ENCODE measurements at regions not wholly inside any gene's neighbourhood (a gene's known extent, or its start where the extent isn't known, plus 50 kb on each side); places are given as distances from the start of the nearest gene placed in this dataset.

- no peak for DNase-seq (ENCODE audit: low read depth)
Measured at GRCh38 chr9:89793124-89793495, 188.3 kb downstream of the GADD45G start.

- DNase-seq (ENCODE audit: low read depth) = no peak
Measured at GRCh38 chr9:89793551-89793950, 188.7 kb downstream of the GADD45G start.

- DNase-seq (ENCODE audit: low read depth) = no peak
Measured at GRCh38 chr9:89794918-89795317, 190.1 kb downstream of the GADD45G start.

DNA sequence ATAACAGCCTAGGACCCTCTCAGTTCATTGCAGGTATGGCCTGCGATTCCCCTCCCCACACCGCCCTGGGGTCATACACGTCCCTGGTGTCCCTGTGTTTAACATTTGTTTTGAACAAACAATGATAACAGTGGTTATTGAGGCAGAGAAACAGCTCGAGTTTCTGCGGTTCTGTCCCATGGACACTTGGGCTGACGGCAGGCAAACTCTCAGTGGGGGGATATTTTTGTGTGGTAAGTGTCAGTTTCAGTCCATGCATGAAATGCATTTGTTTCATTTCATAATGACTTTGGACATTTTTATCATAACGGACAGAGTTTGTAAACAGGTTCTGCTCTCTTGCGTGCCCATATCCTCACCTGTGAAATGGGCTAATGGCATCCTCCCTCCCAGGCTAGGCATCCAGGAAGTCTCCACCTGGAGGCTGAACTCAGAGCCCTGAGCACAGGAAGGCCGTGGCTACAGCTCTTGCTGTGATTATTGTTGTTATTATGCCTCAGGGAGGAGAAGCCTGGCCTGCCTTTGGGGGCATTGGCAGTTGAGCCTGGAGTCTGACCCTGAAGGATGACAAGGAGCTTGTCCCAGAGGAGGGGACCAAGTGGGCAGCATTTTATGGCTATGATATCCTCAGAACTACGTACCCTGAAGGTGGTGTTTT is 190.9 kb downstream of the GADD45G start:
- DNase-seq (ENCODE audit: low read depth) = no peak

- DNase-seq (ENCODE audit: low read depth) = no peak
Measured at GRCh38 chr9:89796606-89797005, 191.8 kb downstream of the GADD45G start.

DNA sequence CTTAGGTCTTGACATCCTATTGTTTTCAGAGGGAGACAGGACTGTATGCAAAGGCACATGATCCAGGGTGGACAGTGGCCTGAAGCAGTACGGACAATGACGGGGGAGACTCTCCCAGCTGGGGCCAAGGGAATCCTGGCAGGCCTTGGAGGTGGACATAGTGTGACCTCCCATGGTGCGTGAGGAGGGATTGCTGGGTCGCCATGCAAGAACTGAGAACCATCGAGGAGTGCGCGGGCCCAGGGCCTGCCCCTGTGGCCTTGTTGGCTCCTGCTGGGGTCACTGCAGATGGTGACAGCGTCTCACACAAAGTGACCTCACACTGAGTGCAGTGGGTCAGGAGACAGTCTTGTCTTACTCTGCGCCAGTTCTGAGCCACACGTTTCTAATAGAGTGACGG is 192.4 kb downstream of the GADD45G start:
- no peak for DNase-seq (ENCODE audit: low read depth)

- DNase-seq (ENCODE audit: low read depth) = no peak
Measured at GRCh38 chr9:89797937-89798455, 193.2 kb downstream of the GADD45G start.

- no peak for DNase-seq (ENCODE audit: low read depth)
Measured at GRCh38 chr9:89798547-89799120, 193.8 kb downstream of the GADD45G start.

GRCh38 chr9:89799221-89799620 is 194.4 kb downstream of the GADD45G start:
- no peak for DNase-seq (ENCODE audit: low read depth)

DNA sequence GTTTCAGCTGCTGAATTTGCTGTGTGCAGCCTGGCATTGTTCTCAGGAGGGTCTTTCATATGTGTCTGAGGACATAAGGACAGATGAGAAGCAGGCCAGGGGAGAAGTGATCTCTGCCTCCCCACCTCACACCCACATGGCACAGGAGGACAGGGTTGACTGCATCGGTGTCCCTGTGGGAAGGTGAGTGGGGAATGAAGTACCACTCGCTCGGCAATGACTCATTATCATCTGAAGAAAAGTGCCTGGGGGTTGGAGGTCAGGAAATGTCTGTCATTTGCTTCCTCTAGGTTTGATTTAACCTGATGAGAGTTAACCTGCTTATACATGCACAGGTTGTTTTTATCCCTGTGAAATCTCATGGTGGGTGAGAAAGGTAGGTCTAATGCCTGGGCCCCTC is 195.0 kb downstream of the GADD45G start:
- no peak for DNase-seq (ENCODE audit: low read depth)

GRCh38 chr9:89801341-89801740 is 196.5 kb downstream of the GADD45G start:
- no peak for DNase-seq (ENCODE audit: low read depth)

DNA sequence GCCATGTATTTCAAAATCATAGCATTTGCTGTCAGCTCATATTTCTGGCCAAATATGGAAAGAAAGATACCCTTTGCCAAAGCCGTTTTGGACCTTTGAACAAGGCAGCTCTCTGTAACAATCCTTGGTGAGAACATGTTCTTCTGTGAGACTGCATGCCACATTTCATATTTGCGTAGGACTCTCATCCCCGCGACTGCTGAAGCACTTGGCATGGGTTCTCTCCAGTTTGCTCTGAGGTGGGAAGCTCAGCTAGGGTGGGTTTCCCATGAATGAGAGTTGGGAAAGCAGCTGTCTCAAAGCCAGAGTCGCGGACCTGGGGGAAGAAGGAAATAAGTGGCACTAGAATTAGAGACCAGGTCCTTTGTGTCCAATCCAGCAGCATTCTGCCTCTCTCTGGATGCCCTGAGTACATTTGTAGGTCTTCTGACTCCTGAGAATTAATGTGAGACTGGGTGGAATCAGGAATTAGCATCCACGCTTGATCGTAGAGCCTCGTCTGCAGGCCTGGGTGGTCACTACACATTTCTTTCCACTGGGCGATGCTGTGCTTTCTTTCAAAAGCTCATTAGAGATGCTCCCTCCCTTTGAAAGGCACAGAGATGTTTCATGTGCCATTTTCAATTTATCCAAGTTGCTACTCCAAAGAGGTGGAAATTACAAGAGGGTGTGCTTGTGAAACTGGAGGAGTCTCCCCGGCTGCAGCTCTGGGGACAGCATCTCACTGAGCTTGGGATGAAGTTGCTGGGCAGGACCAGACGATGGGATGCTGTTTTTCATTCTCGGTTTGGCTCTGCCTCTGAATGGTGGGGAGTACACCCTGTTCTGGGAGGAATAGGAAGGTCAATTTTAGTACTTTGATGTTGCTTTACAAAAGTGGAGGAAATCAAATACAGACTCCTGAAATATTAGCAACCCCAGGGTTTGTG is 197.2 kb downstream of the GADD45G start:
- DNase-seq (ENCODE audit: low read depth) = no peak

DNA sequence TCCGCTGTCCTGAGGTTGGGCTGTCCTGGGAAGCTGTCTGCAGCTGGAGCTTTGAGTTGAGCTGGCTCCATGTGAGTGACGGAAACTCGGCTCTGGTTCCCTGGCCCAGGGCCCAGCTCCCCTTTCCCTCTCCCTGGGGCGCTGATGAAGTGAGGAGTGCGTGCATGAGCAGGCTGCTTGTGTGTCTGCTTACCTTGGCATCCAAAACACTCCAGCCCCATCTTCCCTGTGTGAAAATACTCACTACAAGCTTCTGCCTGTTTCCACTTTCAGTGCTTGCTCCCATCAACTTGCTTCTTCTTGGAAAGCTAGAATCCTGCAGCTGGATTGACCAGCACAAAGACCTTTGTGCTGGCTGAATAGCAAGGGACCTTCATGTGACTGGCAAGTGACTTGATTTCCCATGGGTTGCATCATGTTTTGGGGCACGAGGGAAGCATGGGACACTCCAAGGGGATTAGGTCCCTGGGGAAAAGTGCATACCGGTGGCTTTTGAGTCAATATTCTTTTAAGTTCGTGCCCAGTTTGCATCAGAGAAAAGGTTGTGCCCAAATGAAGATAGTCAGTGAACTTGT is 198.1 kb downstream of the GADD45G start:
- DNase-seq (ENCODE audit: low read depth) = peak; percentile 43

DNA sequence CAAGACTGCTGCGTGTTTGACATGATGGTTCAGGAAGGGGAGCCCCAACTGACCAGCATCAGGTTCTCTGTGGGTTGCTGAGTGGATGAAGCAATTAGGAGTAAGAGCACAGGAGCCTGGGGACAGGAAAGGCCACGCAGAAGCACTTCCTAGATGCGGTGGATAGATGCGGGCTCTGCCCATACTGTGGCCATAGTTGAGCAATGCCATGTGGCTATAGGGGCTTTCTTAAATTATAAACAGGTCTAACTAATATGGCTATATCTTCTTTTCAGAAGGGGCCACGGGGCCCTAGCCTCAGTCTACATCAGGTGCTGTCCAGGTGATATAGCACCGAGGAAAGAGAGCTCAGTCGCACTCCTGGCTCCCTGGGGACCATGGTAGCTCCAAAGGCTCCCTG is 198.6 kb downstream of the GADD45G start:
- no peak for DNase-seq (ENCODE audit: low read depth)

DNA sequence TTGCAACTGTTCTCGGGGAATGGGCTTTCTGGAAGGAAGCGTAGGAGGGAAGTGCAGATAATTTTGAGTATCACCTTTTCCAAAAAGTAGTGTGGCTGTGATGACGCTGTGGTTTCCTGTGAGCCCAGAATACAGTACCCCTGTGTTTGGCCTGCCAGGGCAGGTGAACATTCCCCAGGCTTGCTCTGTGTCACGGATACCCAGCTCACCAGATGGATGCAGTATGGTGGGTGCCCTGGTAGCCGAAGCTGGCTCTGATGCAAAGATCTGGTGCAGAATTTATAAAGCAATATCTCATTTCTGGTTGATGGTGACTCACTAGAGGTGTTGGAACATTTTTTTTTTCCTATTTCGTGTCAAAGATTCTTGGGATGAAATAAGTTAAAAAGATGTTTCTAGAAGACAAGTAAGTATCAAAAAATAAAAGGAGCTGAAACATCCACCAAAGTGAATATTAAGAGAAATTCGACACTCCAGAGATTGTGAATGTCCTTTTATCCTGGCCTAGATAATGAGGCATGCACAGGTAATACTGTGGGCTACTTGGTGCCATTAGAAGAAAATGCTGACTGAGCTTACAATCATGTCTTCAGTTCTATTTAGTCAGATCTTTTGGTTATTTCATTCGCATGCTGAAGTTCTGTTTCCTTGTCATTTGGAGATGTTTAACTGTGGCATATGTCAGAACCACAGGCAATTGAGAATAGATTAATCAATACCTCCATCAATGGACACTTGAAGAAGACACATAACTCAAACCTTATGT is 200.1 kb downstream of the GADD45G start:
- no peak for DNase-seq (ENCODE audit: low read depth)

GRCh38 chr9:89805571-89806292 is 200.9 kb downstream of the GADD45G start:
- no peak for DNase-seq (ENCODE audit: low read depth)

GRCh38 chr9:89806371-89807100 is 201.7 kb downstream of the GADD45G start:
- peak; percentile 63 for DNase-seq (ENCODE audit: low read depth)

DNA sequence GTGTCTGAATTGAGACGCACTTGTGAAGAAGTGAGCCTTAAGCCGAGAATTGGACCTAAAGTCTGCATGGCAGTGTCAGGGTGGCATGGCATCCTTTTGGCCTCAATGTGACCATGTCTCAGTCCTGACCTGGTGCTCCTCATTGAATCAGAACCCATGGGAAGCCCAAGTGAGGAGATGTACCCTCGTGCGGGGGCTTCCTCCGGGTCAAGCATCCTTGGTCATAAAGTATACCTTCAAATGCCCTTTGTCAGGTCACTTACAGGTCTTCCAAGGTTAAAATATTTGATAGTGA is 202.2 kb downstream of the GADD45G start:
- DNase-seq (ENCODE audit: low read depth) = no peak

GRCh38 chr9:89807682-89808075 is 202.9 kb downstream of the GADD45G start:
- no peak for DNase-seq (ENCODE audit: low read depth)

DNA sequence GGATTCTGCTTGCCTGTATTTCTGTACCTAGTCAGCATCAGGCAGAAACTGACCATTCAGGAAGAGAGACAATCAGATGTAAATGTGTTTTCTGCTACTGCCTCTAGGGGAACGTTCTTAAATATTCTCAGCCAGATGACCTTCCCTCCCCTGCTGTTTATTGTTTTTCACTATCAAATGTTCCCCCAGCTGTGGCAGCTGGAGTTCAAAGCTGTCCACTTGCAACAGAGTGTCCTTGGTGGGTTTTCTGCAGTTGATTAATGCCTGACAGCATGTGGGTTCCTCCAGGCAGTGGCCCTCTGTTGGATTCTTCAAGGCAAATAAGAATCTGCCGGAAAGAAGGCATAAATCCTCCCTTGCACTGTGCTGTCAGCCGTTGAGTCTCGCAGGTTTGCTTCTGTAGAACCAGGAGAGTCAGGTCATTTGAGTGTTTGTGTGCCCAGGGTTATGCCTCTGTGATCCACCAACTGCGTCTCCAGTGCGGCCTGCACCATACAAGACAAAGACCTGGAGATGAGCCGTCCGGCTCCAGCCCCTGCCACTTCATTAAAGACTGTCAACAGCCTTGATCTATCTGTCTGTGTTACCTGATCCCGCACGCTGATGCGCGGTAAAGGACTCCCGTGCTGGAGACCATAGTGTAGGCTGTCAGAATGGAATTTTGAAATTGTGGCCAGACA is 203.4 kb downstream of the GADD45G start:
- no peak for DNase-seq (ENCODE audit: low read depth)

Measured in Daoy (cell line).